ENCODE measurements at regions not wholly inside any gene's neighbourhood (a gene's known extent, or its start where the extent isn't known, plus 50 kb on each side); places are given as distances from the start of the nearest gene placed in this dataset.

GRCh38 chr5:56692359-56693219 lies 122.8 kb upstream of the MAP3K1 start:
- H3K4me3 Mint-ChIP-seq = no peak overlapping the region
- no peak for ATAC-seq
- peak overlapping the region; percentile 65 for H3K27ac Mint-ChIP-seq
- DNase-seq = no peak
- H3K4me1 Mint-ChIP-seq = peaks cover 32% of the 10 kb centered on the region
- CTCF ChIA-PET = interaction anchor here (0.7 kb wide), 1 partner anchor 710 kb away, joined by 3 read pairs; no protein-coding TSS in a partner anchor
- peaks cover 24% of the 10 kb centered on the region for H3K27me3 Mint-ChIP-seq
- no peaks in the 10 kb centered on the region for H3K36me3 Mint-ChIP-seq
- H3K9me3 Mint-ChIP-seq (ENCODE audit: low read depth) = no peaks in the 10 kb centered on the region

DNA sequence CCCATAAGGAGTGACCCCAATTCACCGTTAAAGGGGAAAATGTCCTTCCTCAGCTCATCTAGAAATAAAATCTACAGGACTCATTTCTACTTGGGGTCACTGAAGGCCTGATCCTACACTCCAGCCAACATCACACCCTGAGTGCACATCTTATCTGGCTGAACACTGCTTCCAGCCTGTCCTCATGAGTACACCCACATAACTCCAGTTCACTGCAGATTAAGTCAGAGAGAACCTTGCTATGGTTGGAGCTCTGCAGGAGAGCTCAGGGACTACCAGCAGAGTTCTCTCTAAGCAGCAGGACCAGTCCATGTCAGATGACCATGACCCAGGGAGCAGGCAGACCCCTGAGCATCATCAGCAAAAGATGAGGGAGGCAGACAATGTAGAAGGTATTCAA lies 126.9 kb upstream of the MAP3K1 start:
- CTCF ChIA-PET = no interaction called here
- Mint-ChIP-seq H3K9me3 (ENCODE audit: low read depth) (no peaks in the 10 kb centered on the region), H3K4me1 (peaks cover 19% of the 10 kb centered on the region)

DNA sequence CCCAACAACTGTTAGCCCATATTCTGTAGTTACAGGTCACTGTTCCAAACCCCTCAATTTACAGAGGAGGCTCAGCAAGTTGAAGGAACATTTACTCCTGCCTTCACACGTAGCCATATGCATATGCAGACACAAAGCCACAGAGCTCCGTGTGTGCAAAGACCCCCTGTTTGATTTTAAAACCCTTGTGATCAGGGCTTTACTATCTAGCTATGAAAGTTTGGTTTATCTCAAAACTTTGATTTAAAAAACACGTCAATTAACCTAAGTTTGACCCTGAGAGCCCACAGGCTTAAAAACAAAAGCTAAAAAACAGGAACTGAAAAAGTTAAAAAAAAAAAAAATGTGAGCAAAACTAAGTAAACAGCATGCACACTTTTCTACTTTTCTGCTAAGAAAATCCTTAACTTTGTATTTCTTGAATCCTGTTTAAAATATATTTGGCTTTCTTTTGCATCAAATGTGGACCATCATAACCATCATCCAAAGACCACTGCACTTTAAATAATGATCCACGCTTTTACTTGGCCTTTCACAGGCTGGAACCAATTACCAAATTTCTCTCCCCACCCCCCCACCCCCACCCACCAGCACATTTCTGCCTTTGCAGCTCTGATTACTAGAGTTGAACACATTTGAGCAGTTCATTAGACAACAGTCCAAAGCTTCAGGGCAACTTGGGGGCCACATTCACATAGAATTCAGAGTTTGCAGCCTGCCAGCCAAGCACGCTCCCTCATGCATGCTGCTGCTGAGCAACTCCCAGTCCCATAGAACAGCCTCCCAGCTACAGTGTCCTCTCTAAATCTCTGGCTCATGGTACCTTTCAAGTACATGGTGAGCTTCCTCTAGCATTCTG lies 128.8 kb upstream of the MAP3K1 start:
- H3K27ac Mint-ChIP-seq = no peak overlapping the region
- ATAC-seq (no peak), DNase-seq (no peak)
- no peaks in the 10 kb centered on the region for H3K36me3 Mint-ChIP-seq
- H3K27me3 Mint-ChIP-seq = peaks cover 25% of the 10 kb centered on the region
- CTCF ChIA-PET = interaction anchor here (1.6 kb wide), 1 partner anchor 9 kb away, joined by 5 read pairs; no protein-coding TSS in a partner anchor
- no peaks in the 10 kb centered on the region for H3K9me3 Mint-ChIP-seq (ENCODE audit: low read depth)
- no peak overlapping the region for H3K4me3 Mint-ChIP-seq
- H3K4me1 Mint-ChIP-seq = peaks cover 4% of the 10 kb centered on the region

More for the DNA sequence above, 126.9 kb upstream of the MAP3K1 start:
- Mint-ChIP-seq H3K4me3 (no peak overlapping the region), H3K27me3 (peaks cover 30% of the 10 kb centered on the region), H3K27ac (no peak overlapping the region), H3K36me3 (no peaks in the 10 kb centered on the region)
- no peak for ATAC-seq
- DNase-seq = no peak

DNA sequence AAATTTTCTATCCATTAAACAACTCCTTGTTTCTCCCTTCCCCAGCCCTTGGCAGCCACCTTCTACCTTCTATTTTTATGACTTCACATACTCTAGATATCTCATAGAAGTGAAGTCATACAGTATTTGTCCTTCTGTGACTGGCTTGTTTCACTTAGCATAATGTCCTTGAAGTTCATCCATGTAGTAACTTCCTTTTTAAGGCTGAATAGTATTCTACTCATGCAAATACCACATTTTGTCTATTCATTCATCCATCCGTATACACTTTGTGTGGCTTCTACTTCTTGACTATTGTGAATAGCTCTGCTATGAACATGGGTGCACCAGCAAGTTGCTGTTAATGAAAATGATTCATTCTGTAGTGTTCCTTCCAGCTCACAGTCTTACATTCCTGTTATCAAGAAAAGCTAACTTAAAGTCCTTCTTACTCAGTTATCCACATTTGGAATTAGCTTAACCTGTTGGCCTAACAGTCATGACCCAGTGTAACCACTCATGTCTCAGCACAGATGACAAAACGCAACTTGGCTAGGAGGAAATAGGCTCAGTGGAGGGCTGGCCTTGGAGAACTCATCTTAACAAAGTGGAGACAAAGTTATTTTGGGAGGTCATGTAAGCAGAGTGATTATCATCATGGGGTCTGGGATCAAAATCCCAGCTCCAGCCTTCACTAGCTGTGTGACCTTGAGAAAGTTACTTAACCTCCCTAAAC lies 129.7 kb upstream of the MAP3K1 start:
- Mint-ChIP-seq H3K27me3 (peaks cover 20% of the 10 kb centered on the region), H3K4me1 (peaks cover 4% of the 10 kb centered on the region), H3K36me3 (no peaks in the 10 kb centered on the region), H3K27ac (no peak overlapping the region), H3K4me3 (no peak overlapping the region), H3K9me3 (ENCODE audit: low read depth) (no peaks in the 10 kb centered on the region)
- CTCF ChIA-PET = interaction anchor here (0.8 to 1.6 kb wide), 2 partner anchors 8 to 357 kb away, joined by 3 to 5 read pairs; no protein-coding TSS in a partner anchor
- DNase-seq = no peak
- no peak for ATAC-seq

DNA sequence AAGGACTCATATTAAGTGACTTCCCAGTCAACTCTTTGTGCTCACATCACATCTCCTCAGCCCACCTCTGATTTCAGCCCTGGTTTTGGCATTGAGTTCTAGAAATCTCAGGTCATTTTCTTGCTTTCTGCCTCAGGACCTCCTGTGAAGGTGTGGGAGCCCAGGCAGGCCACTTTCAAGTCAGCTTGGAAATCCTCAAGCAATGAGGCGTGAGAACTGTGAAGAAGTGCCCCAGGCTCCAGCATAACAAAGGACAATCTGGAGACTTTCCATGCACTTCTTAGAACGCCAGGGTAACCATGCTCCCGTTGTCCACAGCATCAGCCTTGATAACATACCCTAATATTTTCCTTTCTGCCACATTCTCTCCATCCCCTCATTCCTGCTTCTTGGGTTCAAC lies 131.2 kb upstream of the MAP3K1 start:
- ATAC-seq = no peak
- Mint-ChIP-seq H3K36me3 (no peaks in the 10 kb centered on the region), H3K4me1 (peaks cover 4% of the 10 kb centered on the region), H3K9me3 (ENCODE audit: low read depth) (no peaks in the 10 kb centered on the region), H3K4me3 (no peak overlapping the region), H3K27ac (no peak overlapping the region), H3K27me3 (peaks cover 22% of the 10 kb centered on the region)
- CTCF ChIA-PET = no interaction called here
- DNase-seq = no peak

DNA sequence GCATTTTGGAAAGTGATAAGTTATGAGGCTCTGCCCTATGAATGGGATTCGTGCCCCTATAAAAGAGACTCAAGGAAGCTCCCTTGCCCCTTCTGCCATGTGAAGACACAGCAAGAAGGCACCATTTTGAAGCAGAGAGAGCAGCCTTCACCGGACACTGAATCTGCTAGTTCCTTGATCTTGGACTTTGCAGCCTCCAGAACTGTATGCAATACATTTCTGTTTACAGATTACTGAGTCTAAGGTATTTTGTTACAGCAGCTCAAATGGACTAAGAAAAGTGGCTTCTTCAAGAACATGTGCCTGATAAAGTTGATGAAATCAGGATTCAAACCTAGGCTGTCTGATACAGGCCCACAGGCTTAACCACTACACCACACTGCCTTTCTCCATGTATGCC lies 131.6 kb upstream of the MAP3K1 start:
- H3K9me3 Mint-ChIP-seq (ENCODE audit: low read depth) = no peaks in the 10 kb centered on the region

DNA sequence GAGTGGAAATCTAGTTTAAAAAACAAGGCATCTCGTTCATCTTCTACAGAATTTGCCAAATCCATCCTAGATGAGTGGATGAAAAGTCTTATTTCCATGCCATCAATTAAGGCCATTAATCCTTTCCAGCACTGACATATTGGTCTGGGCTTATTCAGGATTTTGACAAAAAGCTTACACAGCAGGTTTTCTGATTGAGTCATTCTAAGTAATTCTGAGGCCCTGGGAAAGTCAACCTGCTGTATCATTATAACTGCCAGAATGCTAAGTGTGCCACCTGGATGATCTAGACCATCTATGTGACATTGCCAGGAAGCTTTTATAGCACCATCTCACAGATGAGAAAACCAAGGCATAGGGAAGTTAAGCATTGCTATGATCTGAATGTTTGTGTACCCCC lies 132.1 kb upstream of the MAP3K1 start:
- H3K4me3 Mint-ChIP-seq = no peak overlapping the region
- no peaks in the 10 kb centered on the region for H3K9me3 Mint-ChIP-seq (ENCODE audit: low read depth)

More for the DNA sequence above, 131.6 kb upstream of the MAP3K1 start:
- H3K27me3 Mint-ChIP-seq = peaks cover 24% of the 10 kb centered on the region
- H3K27ac Mint-ChIP-seq = no peak overlapping the region
- H3K4me1 Mint-ChIP-seq = peaks cover 4% of the 10 kb centered on the region
- ATAC-seq = no peak
- no peaks in the 10 kb centered on the region for H3K36me3 Mint-ChIP-seq
- no peak for DNase-seq
- CTCF ChIA-PET = no interaction called here
- no peak overlapping the region for H3K4me3 Mint-ChIP-seq

DNA sequence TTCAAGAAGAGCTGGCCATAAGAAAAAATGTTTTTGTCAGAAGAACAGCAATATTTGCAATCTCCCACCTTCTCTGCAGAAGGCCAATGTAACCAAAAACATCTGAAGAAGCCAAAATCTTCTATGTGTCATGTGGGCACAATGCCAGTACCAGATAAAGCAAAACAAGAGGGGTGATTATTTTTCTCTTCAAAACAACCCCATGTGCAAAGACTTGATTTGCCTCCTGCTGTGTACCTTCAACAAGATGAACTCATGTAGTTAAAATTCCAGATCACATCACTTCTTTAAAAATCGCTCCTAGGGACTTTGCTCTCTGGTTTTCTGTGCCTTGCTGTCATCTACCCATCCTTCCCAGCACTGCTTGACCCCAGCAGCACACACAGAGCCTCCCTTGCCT lies 134.0 kb upstream of the MAP3K1 start:
- Mint-ChIP-seq H3K4me1 (no peaks in the 10 kb centered on the region), H3K27ac (no peak overlapping the region)
- CTCF ChIA-PET = no interaction called here

More for the DNA sequence above, 132.1 kb upstream of the MAP3K1 start:
- Mint-ChIP-seq H3K4me1 (peaks cover 4% of the 10 kb centered on the region), H3K27ac (no peak overlapping the region), H3K27me3 (peaks cover 24% of the 10 kb centered on the region), H3K36me3 (no peaks in the 10 kb centered on the region)
- CTCF ChIA-PET = no interaction called here
- no peak for DNase-seq
- ATAC-seq = no peak

GRCh38 chr5:56680731-56681130 lies 134.6 kb upstream of the MAP3K1 start:
- H3K36me3 Mint-ChIP-seq = no peaks in the 10 kb centered on the region
- H3K27me3 Mint-ChIP-seq = peaks cover 23% of the 10 kb centered on the region
- H3K9me3 Mint-ChIP-seq (ENCODE audit: low read depth) = no peaks in the 10 kb centered on the region
- DNase-seq (no peak), ATAC-seq (no peak)
- H3K4me1 Mint-ChIP-seq = no peaks in the 10 kb centered on the region
- H3K27ac Mint-ChIP-seq = no peak overlapping the region
- H3K4me3 Mint-ChIP-seq = no peak overlapping the region
- CTCF ChIA-PET = no interaction called here

More for the DNA sequence above, 134.0 kb upstream of the MAP3K1 start:
- ATAC-seq (no peak), DNase-seq (no peak)
- no peak overlapping the region for H3K4me3 Mint-ChIP-seq
- H3K27me3 Mint-ChIP-seq = peaks cover 23% of the 10 kb centered on the region
- H3K36me3 Mint-ChIP-seq = no peaks in the 10 kb centered on the region
- H3K9me3 Mint-ChIP-seq (ENCODE audit: low read depth) = no peaks in the 10 kb centered on the region

DNA sequence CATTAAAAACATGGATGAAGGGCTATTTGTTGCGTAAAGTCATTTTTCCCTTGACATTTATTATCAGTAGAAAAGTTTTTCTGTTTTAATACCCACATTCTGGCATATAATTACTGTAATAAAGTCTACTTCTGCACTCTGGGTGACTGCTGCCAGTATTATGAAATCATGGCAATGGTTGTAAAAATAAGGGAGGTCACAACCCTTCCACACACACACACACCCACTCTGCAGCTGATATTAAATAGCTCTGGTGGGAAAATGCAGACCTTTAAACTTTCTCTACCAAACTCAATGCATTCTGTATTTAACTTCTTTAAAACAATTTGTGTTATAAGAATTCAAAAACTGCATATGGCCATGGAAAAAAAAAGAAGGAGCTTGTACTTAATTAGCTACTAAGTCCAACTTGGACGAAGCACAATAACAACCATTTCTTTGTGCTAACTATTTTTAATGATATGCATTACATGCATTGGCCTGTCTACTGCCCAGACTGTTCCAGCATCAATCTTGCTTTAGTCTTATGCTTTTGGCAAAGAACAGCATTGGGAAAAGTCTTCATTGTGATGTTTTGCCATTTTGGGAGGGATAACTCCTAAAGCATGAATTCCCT lies 137.6 kb upstream of the MAP3K1 start:
- Mint-ChIP-seq H3K27me3 (peaks cover 17% of the 10 kb centered on the region), H3K4me1 (peaks cover 4% of the 10 kb centered on the region), H3K27ac (no peak overlapping the region), H3K4me3 (no peak overlapping the region), H3K9me3 (ENCODE audit: low read depth) (no peaks in the 10 kb centered on the region), H3K36me3 (peaks cover 1% of the 10 kb centered on the region)
- CTCF ChIA-PET = interaction anchor here (0.9 to 1.6 kb wide), 2 partner anchors 9 to 14 kb away, joined by 3 to 5 read pairs; no protein-coding TSS in a partner anchor
- DNase-seq (no peak), ATAC-seq (no peak)

- no peaks in the 10 kb centered on the region for H3K9me3 Mint-ChIP-seq (ENCODE audit: low read depth)
- no peak overlapping the region for H3K27ac Mint-ChIP-seq
- H3K4me3 Mint-ChIP-seq = no peak overlapping the region
- H3K36me3 Mint-ChIP-seq = peaks cover 1% of the 10 kb centered on the region
- CTCF ChIA-PET = no interaction called here
- no peak for ATAC-seq
- H3K4me1 Mint-ChIP-seq = peaks cover 7% of the 10 kb centered on the region
- DNase-seq = no peak
- peaks cover 17% of the 10 kb centered on the region for H3K27me3 Mint-ChIP-seq
Observed at GRCh38 chr5:56676091-56676768, 139.1 kb upstream of the MAP3K1 start.

- H3K27me3 Mint-ChIP-seq = peaks cover 19% of the 10 kb centered on the region
- ATAC-seq (no peak), DNase-seq (no peak)
- no peak overlapping the region for H3K27ac Mint-ChIP-seq
- CTCF ChIA-PET = no interaction called here
- H3K9me3 Mint-ChIP-seq (ENCODE audit: low read depth) = no peaks in the 10 kb centered on the region
- no peak overlapping the region for H3K4me3 Mint-ChIP-seq
- H3K36me3 Mint-ChIP-seq = peaks cover 3% of the 10 kb centered on the region
- peaks cover 21% of the 10 kb centered on the region for H3K4me1 Mint-ChIP-seq
Observed at GRCh38 chr5:56674441-56674840, 140.9 kb upstream of the MAP3K1 start.
